HG03139 (cell line): ENCODE measurements at regions not wholly inside any gene's neighbourhood (a gene's known extent, or its start where the extent isn't known, plus 50 kb on each side); places are given as distances from the start of the nearest gene placed in this dataset.

Experiments used
- ATAC-seq: cut with Tn5 transposase; IDR thresholded peaks from one replicate; pipeline ENCODE4 v1.9.1; 2021; ENCODE audit not compliant: unreplicated experiment

- ATAC-seq = no peak
These were observed 119.0 kb upstream of the SNTG2 start for GRCh38 chr2:831622-832021.

DNA sequence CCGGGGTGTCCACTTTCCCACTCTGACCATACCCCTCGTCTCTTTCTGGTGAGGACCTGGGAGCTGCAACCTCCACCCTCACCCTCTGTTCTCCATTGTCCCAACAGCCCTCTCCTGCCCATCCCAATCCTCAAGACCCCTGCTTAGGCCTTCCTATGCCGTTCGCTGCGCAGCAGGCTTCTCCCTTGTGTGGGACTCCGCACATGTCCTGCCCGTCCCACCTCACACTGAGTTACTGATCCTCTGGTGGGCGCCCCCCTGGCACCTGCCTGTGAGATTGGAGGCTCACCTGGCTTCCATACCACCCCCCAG lies 119.5 kb upstream of the SNTG2 start:
- ATAC-seq = no peak

GRCh38 chr2:830419-831224 lies 120.0 kb upstream of the SNTG2 start:
- ATAC-seq = no peak

GRCh38 chr2:829047-829446 lies 121.6 kb upstream of the SNTG2 start:
- no peak for ATAC-seq

GRCh38 chr2:824954-825353 lies 125.7 kb upstream of the SNTG2 start:
- ATAC-seq = no peak

GRCh38 chr2:824524-824923 lies 126.1 kb upstream of the SNTG2 start:
- no peak for ATAC-seq

DNA sequence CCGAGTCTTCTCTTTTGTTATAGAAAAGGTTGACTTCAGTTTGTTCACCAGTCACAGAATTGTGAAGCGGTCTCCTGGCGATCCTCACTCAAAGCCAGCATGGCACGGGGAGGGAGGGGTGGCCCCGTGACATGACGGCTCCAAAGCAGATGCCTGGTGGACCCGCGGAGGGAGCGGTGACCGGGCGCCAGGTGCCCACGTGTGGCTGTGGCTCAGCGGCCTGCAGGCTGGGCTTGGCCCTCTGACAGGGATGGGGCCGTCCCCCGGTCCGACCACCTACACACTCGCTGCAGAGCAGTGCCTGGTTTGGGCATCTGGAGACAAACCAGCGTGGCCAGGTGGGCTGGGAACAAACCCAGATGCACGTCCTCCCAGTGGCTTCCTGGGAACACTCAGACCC lies 129.1 kb upstream of the SNTG2 start:
- no peak for ATAC-seq

DNA sequence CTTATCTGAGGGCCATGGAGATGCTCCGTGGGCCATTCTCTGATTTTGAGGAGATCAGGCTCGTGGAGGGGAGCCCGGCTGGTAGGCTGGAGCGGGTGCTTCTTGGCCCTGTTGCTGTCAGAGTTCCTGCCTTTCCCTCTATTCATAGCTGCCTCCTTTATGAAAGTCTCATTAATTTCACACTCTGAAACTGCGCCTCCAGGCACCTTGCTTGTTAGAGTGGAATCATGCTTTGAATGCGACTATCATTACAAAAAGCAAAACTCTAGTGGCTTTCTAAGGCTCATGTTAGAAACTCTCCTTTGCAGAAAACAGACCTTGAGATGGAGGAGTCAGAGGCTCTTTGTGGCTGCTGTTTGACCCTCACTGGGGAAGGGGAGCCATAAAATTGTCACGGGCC lies 131.0 kb upstream of the SNTG2 start:
- no peak for ATAC-seq

GRCh38 chr2:819121-819520 lies 131.5 kb upstream of the SNTG2 start:
- ATAC-seq = no peak

- ATAC-seq = no peak
These were observed 133.2 kb upstream of the SNTG2 start for GRCh38 chr2:817336-818015.

- no peak for ATAC-seq
These were observed 134.4 kb upstream of the SNTG2 start for GRCh38 chr2:816278-816677.

GRCh38 chr2:810397-810796 lies 133.2 kb upstream of the TMEM18 start:
- no peak for ATAC-seq

DNA sequence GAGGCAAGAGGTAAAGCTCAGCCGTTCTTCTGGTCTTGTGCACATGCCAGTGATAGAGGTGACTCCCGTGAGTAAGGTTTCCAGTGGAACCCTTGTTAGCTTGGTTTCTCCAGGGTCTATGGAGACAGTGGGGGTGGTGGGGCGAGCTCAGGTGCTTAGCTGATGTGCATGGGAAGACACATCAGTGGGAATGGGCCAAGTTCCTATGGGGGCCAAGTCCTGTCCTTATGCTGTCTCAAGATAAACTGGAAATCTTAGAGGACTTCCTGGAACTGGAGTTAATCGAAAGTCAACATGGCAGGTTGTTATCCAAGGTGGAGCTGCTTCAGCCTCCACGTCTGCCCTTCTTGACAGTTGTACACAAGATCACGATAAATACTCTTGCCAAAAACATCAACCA lies 130.1 kb upstream of the TMEM18 start:
- no peak for ATAC-seq

GRCh38 chr2:805664-806063 lies 128.5 kb upstream of the TMEM18 start:
- no peak for ATAC-seq

DNA sequence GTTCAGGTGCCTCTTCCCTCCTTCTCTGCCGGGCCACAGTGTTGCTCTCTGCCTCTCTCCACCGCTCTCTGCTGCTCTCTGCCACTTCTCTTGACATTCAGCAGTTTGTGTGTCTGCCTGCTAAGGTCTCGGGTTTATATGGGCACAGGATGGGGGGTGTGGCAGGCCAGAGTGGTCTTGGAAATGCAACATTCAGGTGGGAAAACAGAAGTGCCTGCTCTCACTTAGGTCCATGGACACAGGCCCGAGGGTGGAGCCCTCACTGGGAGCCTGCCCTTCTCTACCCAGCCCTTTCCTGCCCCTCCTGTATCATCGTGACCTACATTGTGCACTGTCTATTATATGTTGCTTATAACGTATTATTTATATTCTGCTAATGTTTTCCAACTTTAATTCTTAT lies 120.8 kb upstream of the TMEM18 start:
- ATAC-seq = no peak

- ATAC-seq = no peak
These were observed 120.3 kb upstream of the TMEM18 start for GRCh38 chr2:797556-797955.

DNA sequence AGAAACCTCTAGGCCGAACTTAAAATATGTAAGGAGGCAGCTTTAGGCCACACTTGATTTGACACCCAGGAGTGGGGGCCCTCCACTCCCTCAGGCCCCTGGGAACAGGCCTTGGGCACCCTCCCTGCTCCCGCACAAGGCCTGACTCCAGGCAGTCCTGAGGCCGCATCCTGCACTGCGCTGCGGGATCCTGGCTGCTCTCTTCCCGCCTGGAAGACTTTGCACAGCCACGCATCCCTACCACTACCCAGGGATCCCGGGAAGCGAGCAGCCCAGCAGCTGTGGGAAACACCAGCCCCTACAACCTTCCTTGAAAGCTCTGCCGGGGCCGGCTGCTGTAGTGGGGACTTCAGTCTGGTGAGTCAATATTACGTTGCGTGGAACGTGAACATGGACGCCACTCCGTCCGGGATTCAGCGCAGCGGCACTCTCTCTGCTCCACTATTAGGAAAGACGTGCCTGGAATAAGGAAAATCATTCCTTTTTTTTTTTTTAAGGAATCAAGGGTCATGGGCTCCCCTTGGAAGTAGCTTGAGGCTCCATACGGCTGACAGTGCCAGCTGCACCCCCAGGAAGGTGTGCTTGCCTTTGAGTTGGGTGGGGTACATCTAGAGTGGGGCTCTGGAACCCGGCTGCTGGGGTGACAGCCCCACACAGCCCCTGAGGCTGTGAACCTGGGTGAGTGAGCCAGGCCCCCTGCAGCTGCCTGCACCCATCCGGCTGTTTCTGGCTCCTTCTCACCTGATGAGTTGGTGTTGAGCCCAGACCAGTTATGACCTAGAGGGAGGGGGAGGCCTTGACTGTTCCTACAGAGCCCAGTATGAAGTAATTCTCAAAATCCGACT lies 119.2 kb upstream of the TMEM18 start:
- ATAC-seq = no peak

GRCh38 chr2:795531-796041 lies 118.4 kb upstream of the TMEM18 start:
- ATAC-seq = no peak

GRCh38 chr2:794554-795241 lies 117.5 kb upstream of the TMEM18 start:
- no peak for ATAC-seq

- ATAC-seq = no peak
These were observed 116.0 kb upstream of the TMEM18 start for GRCh38 chr2:793236-793635.

- ATAC-seq = no peak
These were observed 115.5 kb upstream of the TMEM18 start for GRCh38 chr2:792687-793086.
